BLaER1 (cell line): ENCODE measurements at regions not wholly inside any gene's neighbourhood (a gene's known extent, or its start where the extent isn't known, plus 50 kb on each side); places are given as distances from the start of the nearest gene placed in this dataset.
A peak's percentile ranks its signal among the peaks of the same experiment; 100 is the strongest.

ENCODE experiments used
- H3K27ac ChIP-seq: shearing (Covaris generic); formaldehyde crosslinking; 2 replicates; pipeline ENCODE4 v1.8.1; 2022
- H3K27me3 ChIP-seq: shearing (Covaris generic); formaldehyde crosslinking; 2 replicates; pipeline ENCODE4 v1.8.1; 2022
- H3K36me3 ChIP-seq: shearing (Covaris generic); formaldehyde crosslinking; 2 replicates; pipeline ENCODE4 v1.8.1; 2022
- H3K4me1 ChIP-seq: shearing (Covaris generic); formaldehyde crosslinking; 2 replicates; pipeline ENCODE4 v1.8.1; 2022
- H3K4me2 ChIP-seq: shearing (Covaris generic); formaldehyde crosslinking; 2 replicates; pipeline ENCODE4 v1.8.1; 2022
- H3K4me3 ChIP-seq: shearing (Covaris generic); formaldehyde crosslinking; 2 replicates; pipeline ENCODE4 v1.8.1; 2022
- H3K9ac ChIP-seq: shearing (Covaris generic); formaldehyde crosslinking; 2 replicates; pipeline ENCODE4 v1.8.1; 2022
- H3K9me3 ChIP-seq: shearing (Covaris generic); formaldehyde crosslinking; 2 replicates; pipeline ENCODE4 v1.8.1; 2022
- H4K20me1 ChIP-seq: shearing (Covaris generic); formaldehyde crosslinking; 2 replicates; pipeline ENCODE4 v1.8.1; 2022
- Cebpa-rat ChIP-seq: shearing (Covaris generic); IDR thresholded peaks from 2 replicates; pipeline ENCODE4 v1.8.1; 2022

- peaks cover 58% of the 10 kb centered on the region for H3K9me3 ChIP-seq
- no peak overlapping the region for H3K27ac ChIP-seq
These were observed 470.0 kb downstream of the EBF1 start for GRCh38 chr5:158629591-158630312.

GRCh38 chr5:158626718-158627117 lies 473.0 kb downstream of the EBF1 start:
- no peak for TF ChIP-seq Cebpa-rat
- Histone ChIP-seq H3K36me3 (no peaks in the 10 kb centered on the region), H3K4me3 (no peak overlapping the region), H3K4me2 (no peak overlapping the region), H3K27ac (no peak overlapping the region), H3K9me3 (peaks cover 71% of the 10 kb centered on the region), H3K27me3 (no peaks in the 10 kb centered on the region), H3K4me1 (no peaks in the 10 kb centered on the region), H3K9ac (no peak overlapping the region), H4K20me1 (no peaks in the 10 kb centered on the region)

More at GRCh38 chr5:158629591-158630312, 470.0 kb downstream of the EBF1 start:
- no peak overlapping the region for H3K4me2 ChIP-seq
- H3K4me3 ChIP-seq = no peak overlapping the region
- TF ChIP-seq Cebpa-rat = no peak
- H3K9ac ChIP-seq = no peak overlapping the region
- H3K27me3 ChIP-seq = no peaks in the 10 kb centered on the region
- no peaks in the 10 kb centered on the region for H4K20me1 ChIP-seq
- no peaks in the 10 kb centered on the region for H3K4me1 ChIP-seq
- no peaks in the 10 kb centered on the region for H3K36me3 ChIP-seq

GRCh38 chr5:158623971-158624370 lies 475.7 kb downstream of the EBF1 start:
- peaks cover 52% of the 10 kb centered on the region for H3K9me3 ChIP-seq
- no peaks in the 10 kb centered on the region for H3K27me3 ChIP-seq
- TF ChIP-seq Cebpa-rat = no peak
- no peaks in the 10 kb centered on the region for H3K4me1 ChIP-seq
- no peaks in the 10 kb centered on the region for H3K36me3 ChIP-seq
- no peak overlapping the region for H3K27ac ChIP-seq
- no peak overlapping the region for H3K4me2 ChIP-seq
- no peak overlapping the region for H3K9ac ChIP-seq
- H3K4me3 ChIP-seq = no peak overlapping the region
- H4K20me1 ChIP-seq = no peaks in the 10 kb centered on the region

- Histone ChIP-seq H3K4me3 (no peak overlapping the region), H3K36me3 (no peaks in the 10 kb centered on the region), H3K27me3 (no peaks in the 10 kb centered on the region), H3K9me3 (peaks cover 48% of the 10 kb centered on the region), H3K4me1 (no peaks in the 10 kb centered on the region), H4K20me1 (no peaks in the 10 kb centered on the region), H3K4me2 (no peak overlapping the region), H3K27ac (no peak overlapping the region), H3K9ac (no peak overlapping the region)
- no peak for TF ChIP-seq Cebpa-rat
These were observed 478.3 kb downstream of the EBF1 start for GRCh38 chr5:158621391-158621790.

- no peak overlapping the region for H3K9ac ChIP-seq
- H3K27me3 ChIP-seq = no peaks in the 10 kb centered on the region
These were observed 480.5 kb downstream of the EBF1 start for GRCh38 chr5:158619083-158619788.

GRCh38 chr5:158618256-158618655 lies 481.5 kb downstream of the EBF1 start:
- Histone ChIP-seq H3K9ac (no peak overlapping the region), H3K27me3 (no peaks in the 10 kb centered on the region), H3K27ac (no peak overlapping the region), H3K9me3 (peaks cover 58% of the 10 kb centered on the region), H4K20me1 (no peaks in the 10 kb centered on the region), H3K4me3 (no peak overlapping the region), H3K36me3 (no peaks in the 10 kb centered on the region), H3K4me1 (peaks cover 15% of the 10 kb centered on the region), H3K4me2 (no peak overlapping the region)
- no peak for TF ChIP-seq Cebpa-rat

More at GRCh38 chr5:158619083-158619788, 480.5 kb downstream of the EBF1 start:
- Histone ChIP-seq H3K36me3 (no peaks in the 10 kb centered on the region), H3K4me3 (no peak overlapping the region), H3K4me2 (no peak overlapping the region), H3K4me1 (peaks cover 15% of the 10 kb centered on the region), H3K27ac (no peak overlapping the region), H4K20me1 (no peaks in the 10 kb centered on the region), H3K9me3 (peaks cover 56% of the 10 kb centered on the region)
- TF ChIP-seq Cebpa-rat = no peak

GRCh38 chr5:158616707-158617106 lies 483.0 kb downstream of the EBF1 start:
- H3K9ac ChIP-seq = no peak overlapping the region
- H3K27me3 ChIP-seq = no peaks in the 10 kb centered on the region
- H3K9me3 ChIP-seq = peaks cover 54% of the 10 kb centered on the region
- peaks cover 15% of the 10 kb centered on the region for H3K4me1 ChIP-seq
- no peak overlapping the region for H3K4me3 ChIP-seq
- H3K27ac ChIP-seq = no peak overlapping the region
- H3K36me3 ChIP-seq = no peaks in the 10 kb centered on the region
- no peak for TF ChIP-seq Cebpa-rat
- no peak overlapping the region for H3K4me2 ChIP-seq
- no peaks in the 10 kb centered on the region for H4K20me1 ChIP-seq

GRCh38 chr5:158614951-158615350 lies 484.8 kb downstream of the EBF1 start:
- no peaks in the 10 kb centered on the region for H3K27me3 ChIP-seq
- no peaks in the 10 kb centered on the region for H4K20me1 ChIP-seq
- H3K4me3 ChIP-seq = no peak overlapping the region; the same call in 1 of the 2 replicates
- no peak overlapping the region for H3K27ac ChIP-seq
- peaks cover 54% of the 10 kb centered on the region for H3K9me3 ChIP-seq
- peak overlapping the region; percentile 27; the same call in 1 of the 2 replicates for H3K4me2 ChIP-seq
- no peaks in the 10 kb centered on the region for H3K36me3 ChIP-seq
- H3K9ac ChIP-seq = no peak overlapping the region
- peaks cover 15% of the 10 kb centered on the region for H3K4me1 ChIP-seq
- TF ChIP-seq Cebpa-rat = no peak

- TF ChIP-seq Cebpa-rat = no peak
- H3K9ac ChIP-seq = no peak overlapping the region
- H3K9me3 ChIP-seq = peaks cover 67% of the 10 kb centered on the region
These were observed 488.1 kb downstream of the EBF1 start for GRCh38 chr5:158611581-158611980.

GRCh38 chr5:158610051-158610415 lies 489.7 kb downstream of the EBF1 start:
- Histone ChIP-seq H4K20me1 (no peaks in the 10 kb centered on the region), H3K4me2 (peak overlapping the region; percentile 8; the same call in 1 of the 2 replicates), H3K36me3 (no peaks in the 10 kb centered on the region), H3K9me3 (peaks cover 61% of the 10 kb centered on the region), H3K4me3 (no peak overlapping the region), H3K4me1 (peaks cover 10% of the 10 kb centered on the region), H3K9ac (no peak overlapping the region), H3K27me3 (no peaks in the 10 kb centered on the region), H3K27ac (no peak overlapping the region)
- TF ChIP-seq Cebpa-rat = no peak

More at GRCh38 chr5:158611581-158611980, 488.1 kb downstream of the EBF1 start:
- Histone ChIP-seq H3K36me3 (no peaks in the 10 kb centered on the region), H3K4me1 (peaks cover 22% of the 10 kb centered on the region), H4K20me1 (no peaks in the 10 kb centered on the region), H3K4me2 (no peak overlapping the region), H3K27me3 (no peaks in the 10 kb centered on the region), H3K27ac (no peak overlapping the region), H3K4me3 (no peak overlapping the region)
